GM12864 (cell line): ENCODE measurements at regions not wholly inside any gene's neighbourhood (a gene's known extent, or its start where the extent isn't known, plus 50 kb on each side); places are given as distances from the start of the nearest gene placed in this dataset.

ENCODE experiments used
- DNase-seq: peaks from one replicate; pipeline ENCODE4 v3.0.0-alpha.2; 2011; ENCODE audit warnings: low read depth
- H3K4me3 ChIP-seq: 2 replicates; pipeline ENCODE4 v1.5.1; 2011; ENCODE audit warnings: mild to moderate bottlenecking, low read depth, low read length, control low read depth
- TF ChIP-seq, protein P1 (sequence below): IDR thresholded peaks from 2 replicates; pipeline ENCODE4 v1.5.1; 2011; ENCODE audit warnings: low read depth, mild to moderate bottlenecking, moderate library complexity, low read length, control low read depth, inconsistent platforms; ENCODE audit errors: missing control alignments

DNA sequence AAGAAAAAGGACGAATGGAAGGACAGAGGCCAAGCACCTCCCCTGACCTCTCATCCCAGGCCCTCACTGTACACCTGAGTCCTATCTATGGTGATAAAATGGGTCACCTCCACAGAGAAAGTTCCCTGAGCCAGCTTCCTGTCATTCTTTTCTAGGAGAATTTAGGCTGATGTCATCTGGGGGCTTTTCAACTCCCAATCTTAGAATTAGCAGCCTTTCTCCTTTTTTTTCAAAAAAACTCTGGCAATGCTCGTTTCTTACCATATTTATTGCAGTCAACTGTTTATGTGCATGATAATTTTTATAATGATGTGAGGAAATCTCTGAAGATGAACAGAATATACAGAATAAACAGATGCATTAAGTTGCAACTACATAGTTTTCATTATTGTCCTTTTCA is 177.6 kb downstream of the SNAPC1 start:
- TF ChIP-seq, protein P1, sequence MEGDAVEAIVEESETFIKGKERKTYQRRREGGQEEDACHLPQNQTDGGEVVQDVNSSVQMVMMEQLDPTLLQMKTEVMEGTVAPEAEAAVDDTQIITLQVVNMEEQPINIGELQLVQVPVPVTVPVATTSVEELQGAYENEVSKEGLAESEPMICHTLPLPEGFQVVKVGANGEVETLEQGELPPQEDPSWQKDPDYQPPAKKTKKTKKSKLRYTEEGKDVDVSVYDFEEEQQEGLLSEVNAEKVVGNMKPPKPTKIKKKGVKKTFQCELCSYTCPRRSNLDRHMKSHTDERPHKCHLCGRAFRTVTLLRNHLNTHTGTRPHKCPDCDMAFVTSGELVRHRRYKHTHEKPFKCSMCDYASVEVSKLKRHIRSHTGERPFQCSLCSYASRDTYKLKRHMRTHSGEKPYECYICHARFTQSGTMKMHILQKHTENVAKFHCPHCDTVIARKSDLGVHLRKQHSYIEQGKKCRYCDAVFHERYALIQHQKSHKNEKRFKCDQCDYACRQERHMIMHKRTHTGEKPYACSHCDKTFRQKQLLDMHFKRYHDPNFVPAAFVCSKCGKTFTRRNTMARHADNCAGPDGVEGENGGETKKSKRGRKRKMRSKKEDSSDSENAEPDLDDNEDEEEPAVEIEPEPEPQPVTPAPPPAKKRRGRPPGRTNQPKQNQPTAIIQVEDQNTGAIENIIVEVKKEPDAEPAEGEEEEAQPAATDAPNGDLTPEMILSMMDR = no peak

DNA sequence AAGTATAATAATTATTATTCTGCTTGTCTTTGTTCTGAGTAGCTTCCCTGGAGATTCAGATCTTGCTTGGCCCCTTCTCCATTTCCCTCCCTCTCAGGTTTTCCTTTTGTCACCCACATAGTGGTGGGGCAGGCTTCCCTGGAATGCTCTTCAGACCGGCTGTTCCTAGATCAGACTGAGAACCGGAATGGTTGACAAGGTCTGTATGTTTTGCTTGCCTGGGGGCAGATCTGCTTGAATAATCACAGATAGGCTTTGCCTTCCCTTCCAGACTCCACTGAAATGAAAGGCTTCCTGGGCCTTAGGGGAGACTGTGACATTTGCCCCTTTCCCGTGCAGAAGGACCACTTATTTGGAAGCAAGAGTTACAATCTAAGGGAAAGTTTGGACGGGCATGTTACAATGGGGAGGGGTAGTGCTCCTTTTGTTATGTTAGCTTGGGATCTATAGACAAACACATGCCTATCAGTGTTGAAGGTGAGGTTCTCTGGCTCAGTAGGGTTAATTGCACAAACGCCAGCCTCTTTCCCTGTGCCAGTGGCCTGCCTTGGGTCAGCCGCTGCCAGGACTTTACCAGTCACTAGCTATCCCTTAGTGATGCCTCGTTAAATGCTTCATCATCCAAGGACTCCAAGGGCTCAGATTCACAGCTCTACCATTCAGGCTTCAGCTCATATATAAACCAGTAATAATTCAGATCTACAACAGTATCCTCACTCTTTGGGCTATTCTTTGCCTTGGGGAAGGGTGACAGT is 178.6 kb downstream of the SNAPC1 start:
- TF ChIP-seq, protein P1 = no peak
- H3K4me3 ChIP-seq = no peak overlapping the region
- DNase-seq = no peak

More for the DNA sequence above, 177.6 kb downstream of the SNAPC1 start:
- no peak overlapping the region for H3K4me3 ChIP-seq
- DNase-seq = no peak

DNA sequence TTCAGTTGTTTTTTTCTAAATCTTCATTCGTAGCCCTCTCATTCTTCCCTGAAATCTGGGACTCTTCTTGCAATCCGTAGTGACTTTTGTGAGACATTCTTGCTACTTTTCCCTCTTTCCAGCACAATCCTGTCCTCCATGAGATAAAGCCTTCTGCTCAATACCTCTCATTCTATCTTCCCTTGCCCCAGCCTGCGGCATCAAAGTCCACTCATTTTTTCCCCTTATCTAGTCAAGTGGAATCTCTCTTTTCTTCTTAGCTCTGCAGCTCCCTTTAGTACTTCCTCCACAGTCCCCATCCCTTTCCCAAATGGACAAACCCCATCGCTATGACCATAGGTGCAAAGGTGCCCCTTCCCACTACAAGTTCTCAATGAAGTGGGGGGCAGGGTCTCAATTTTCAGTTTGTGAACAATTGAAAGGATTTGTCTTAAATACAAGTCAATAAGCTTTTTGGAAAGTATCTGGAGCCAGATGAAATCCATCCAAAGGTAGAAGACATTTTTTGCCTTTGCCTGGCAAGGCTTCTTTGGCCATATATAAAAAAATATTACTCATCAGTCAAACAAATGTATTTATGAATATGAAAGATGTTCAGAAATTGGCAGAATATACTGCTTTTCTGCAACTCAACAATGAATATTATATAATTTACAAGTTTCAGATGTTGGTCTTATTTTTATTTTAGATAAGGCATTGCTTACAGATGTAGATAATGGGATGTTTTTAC is 179.4 kb downstream of the SNAPC1 start:
- H3K4me3 ChIP-seq = no peak overlapping the region
- TF ChIP-seq, protein P1 = no peak
- DNase-seq = no peak

DNA sequence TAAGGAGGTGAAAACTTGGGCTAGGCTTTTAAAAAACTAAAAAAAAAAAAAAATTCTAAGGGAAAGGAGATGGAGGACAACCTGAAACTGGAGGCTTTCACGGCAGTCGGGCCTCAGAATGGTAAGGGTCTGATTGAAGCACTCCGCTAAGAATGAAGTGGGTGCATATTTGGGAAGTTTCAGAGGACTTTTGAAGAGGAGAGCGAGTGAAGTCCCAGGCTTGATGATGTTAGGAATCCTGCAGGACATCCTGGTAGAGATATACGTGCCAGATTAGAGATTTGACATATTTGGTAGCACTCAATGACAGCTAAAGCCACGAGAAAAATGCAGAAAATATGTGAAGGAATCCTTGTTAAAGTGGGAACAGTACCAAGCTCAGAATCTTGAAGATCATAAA is 186.2 kb downstream of the SNAPC1 start:
- TF ChIP-seq, protein P1 = no peak
- H3K4me3 ChIP-seq = no peak overlapping the region
- DNase-seq = no peak

DNA sequence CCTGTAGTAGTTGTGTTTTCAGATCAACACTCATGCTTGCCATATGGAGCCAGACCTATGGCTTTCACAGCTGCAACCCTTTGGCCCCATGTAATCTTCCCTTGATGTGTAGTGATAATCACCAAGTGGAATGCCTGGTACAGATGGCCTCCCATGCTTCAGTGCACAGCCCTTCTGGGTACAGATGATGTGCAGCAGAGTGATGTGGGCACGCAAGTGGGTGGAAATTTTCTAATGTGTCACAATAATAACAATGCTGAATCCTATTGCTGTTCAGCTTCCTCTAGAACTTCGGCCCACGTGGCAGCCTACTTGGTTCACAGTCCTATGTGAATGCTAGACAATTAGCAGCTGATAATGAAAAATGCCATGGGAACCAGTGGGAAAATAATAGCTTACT is 188.1 kb downstream of the SNAPC1 start:
- no peak overlapping the region for H3K4me3 ChIP-seq
- DNase-seq = no peak
- TF ChIP-seq, protein P1 = no peak

DNA sequence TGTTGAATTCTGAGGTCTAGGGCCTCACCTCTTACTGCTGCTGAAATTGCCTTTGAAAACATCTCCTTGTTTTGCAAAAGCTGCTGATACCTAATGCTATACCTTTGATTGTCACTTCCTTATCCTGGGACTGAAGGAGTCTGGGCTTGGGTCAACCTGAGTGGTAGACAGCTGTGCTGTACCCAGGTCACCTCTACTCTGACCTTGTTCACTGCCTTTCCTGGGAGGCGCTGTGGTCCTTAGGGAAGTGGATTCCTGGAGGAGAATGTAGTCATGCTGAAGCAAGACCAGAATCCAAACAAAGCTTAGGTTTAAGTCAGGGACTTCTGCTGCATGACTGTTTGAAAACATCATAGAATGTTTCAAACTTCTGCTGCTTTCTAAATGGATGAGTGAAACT is 191.4 kb downstream of the SNAPC1 start:
- TF ChIP-seq, protein P1 = no peak
- no peak for DNase-seq
- H3K4me3 ChIP-seq = no peak overlapping the region
